Caco-2 (cell line): ENCODE measurements at regions not wholly inside any gene's neighbourhood (a gene's known extent, or its start where the extent isn't known, plus 50 kb on each side); places are given as distances from the start of the nearest gene placed in this dataset.

ENCODE experiments used
- BruUV-seq: library from RNA; stranded (reverse); fragments of 400-500 nt; replicated peaks from 2 replicates; lab custom pipeline; 2021; lab: Mats Ljungman, UMichigan
- CTCF ChIA-PET: fragments of 300-600 bp; sonication (Branson Sonifier 250); formaldehyde crosslinking; loops from one replicate; lab custom pipeline; 2022; ENCODE audit warnings: antibody characterized with exemption; lab: Charles Lee
- POLR2A ChIA-PET: fragments of 300-600 bp; sonication (Branson Sonifier 250); formaldehyde crosslinking; loops from one replicate; lab custom pipeline; 2022; ENCODE audit warnings: antibody characterized with exemption; lab: Charles Lee
- DNase-seq, 2 experiments: peaks; one replicate each; pipeline versions ENCODE4 v3.0.0 to v3.0.0-alpha.2; 2020 to 2022
- H3K27me3 ChIP-seq: replicated peaks from 2 replicates; pipeline ENCODE4 v1.6.0; 2011; ENCODE audit warnings: low read length; ENCODE audit not compliant: control insufficient read depth, insufficient read depth
- H3K36me3 ChIP-seq: 2 replicates; pipeline ENCODE4 v1.5.1; 2011; ENCODE audit warnings: low read length; ENCODE audit not compliant: control insufficient read depth, insufficient read depth
- H3K4me1 ChIP-seq: fragments of 250-450 bp; sonication (Bioruptor Pico); 2 replicates; pipeline ENCODE4 v1.5.1; 2020; ENCODE audit warnings: mild to moderate bottlenecking
- H3K4me3 ChIP-seq: 2 replicates; pipeline ENCODE4 v1.5.1; 2011; ENCODE audit warnings: low read depth, mild to moderate bottlenecking, control low read depth, low read length
- H3K9me3 ChIP-seq: fragments of 250-450 bp; sonication (Bioruptor Pico); 2 replicates; pipeline ENCODE4 v1.5.1; 2020; ENCODE audit warnings: mild to moderate bottlenecking, moderate library complexity
- H3K27ac Mint-ChIP-seq: one replicate; pipeline ENCODE4 v1.8.0; 2022; ENCODE audit warnings: mixed read lengths; ENCODE audit not compliant: unreplicated experiment
- H3K27me3 Mint-ChIP-seq: one replicate; pipeline ENCODE4 v1.8.0; 2022; ENCODE audit warnings: mixed read lengths; ENCODE audit not compliant: insufficient read depth, unreplicated experiment
- H3K36me3 Mint-ChIP-seq: one replicate; pipeline ENCODE4 v1.8.0; 2022; ENCODE audit warnings: mild to moderate bottlenecking, mixed read lengths; ENCODE audit not compliant: insufficient read depth, unreplicated experiment
- H3K4me1 Mint-ChIP-seq: one replicate; pipeline ENCODE4 v1.8.0; 2022; ENCODE audit warnings: low read depth, mixed read lengths; ENCODE audit not compliant: unreplicated experiment
- H3K4me3 Mint-ChIP-seq: one replicate; pipeline ENCODE4 v1.8.0; 2022; ENCODE audit warnings: mild to moderate bottlenecking, moderate library complexity, mixed read lengths; ENCODE audit not compliant: unreplicated experiment
- H3K9me3 Mint-ChIP-seq: one replicate; pipeline ENCODE4 v1.8.0; 2022; ENCODE audit warnings: mixed read lengths; ENCODE audit not compliant: unreplicated experiment
- CTCF ChIP-seq, 2 experiments: fragments of 200-600 bp in 1 of 2; IDR thresholded peaks; 1 replicate in 1 of 2; 2 replicates in 1 of 2; pipeline versions ENCODE4 v1.5.1 to v1.8.0; 2011 to 2022; ENCODE audit warnings: antibody characterized with exemption in 1 of 2, control low read depth in 1 of 2, inconsistent platforms in 1 of 2, low read depth in 1 of 2, low read length in 1 of 2, mild to moderate bottlenecking in 1 of 2, moderate library complexity in 1 of 2; ENCODE audit not compliant: insufficient read depth in 1 of 2, severe bottlenecking in 1 of 2, unreplicated experiment in 1 of 2
- intact Hi-C: fragments of 100-400 bp; cut with micrococcal nuclease; formaldehyde crosslinking; loops from one replicate; pipeline ENCODE4 v1.10.0; 2022; ENCODE audit not compliant: unreplicated experiment

GRCh38 chr7:42833411-42833810 lies 78.5 kb downstream of the C7orf25 start:
- H3K4me3 Mint-ChIP-seq, result no peak overlapping the region

GRCh38 chr7:42832667-42833066 lies 79.2 kb downstream of the C7orf25 start:
- no peaks in the 10 kb centered on the region for H3K9me3 ChIP-seq
- CTCF ChIA-PET, result no interaction called here

More at GRCh38 chr7:42833411-42833810, 78.5 kb downstream of the C7orf25 start:
- Histone ChIP-seq H3K9me3 (no peaks in the 10 kb centered on the region), H3K4me1 (no peaks in the 10 kb centered on the region), H3K27me3 (no peaks in the 10 kb centered on the region), H3K4me3 (no peak overlapping the region), H3K36me3 (no peaks in the 10 kb centered on the region)
- DNase-seq, result no peak
- Mint-ChIP-seq H3K36me3 (no peaks in the 10 kb centered on the region), H3K4me1 (no peaks in the 10 kb centered on the region), H3K27ac (no peak overlapping the region), H3K9me3 (no peaks in the 10 kb centered on the region), H3K27me3 (peaks cover 25% of the 10 kb centered on the region)
- POLR2A ChIA-PET, result no interaction called here
- BruUV-seq, result no TSS peak
- TF ChIP-seq CTCF (IDR thresholded peaks at IDR 0.05; ENCODE audit: insufficient read depth in 1 of 2, low read depth in 1 of 2, low read length in 1 of 2, severe bottlenecking in 1 of 2, unreplicated experiment in 1 of 2), result no peak
- intact Hi-C loops, result loop anchor here (5.0 kb wide), 1 partner anchor 856 kb away; no protein-coding TSS in a partner anchor
- CTCF ChIA-PET, result no interaction called here

GRCh38 chr7:42831718-42832522 lies 80.0 kb downstream of the C7orf25 start:
- ChIA-PET POLR2A (no interaction called here), CTCF (interaction anchor here (0.6 to 2.0 kb wide), 6 partner anchors 44 to 891 kb away, joined by 3 to 14 read pairs (median 4); no protein-coding TSS in a partner anchor)
- no peaks in the 10 kb centered on the region for H3K4me1 ChIP-seq
- Mint-ChIP-seq H3K36me3 (no peaks in the 10 kb centered on the region), H3K4me3 (no peak overlapping the region), H3K4me1 (no peaks in the 10 kb centered on the region), H3K9me3 (no peaks in the 10 kb centered on the region), H3K27ac (no peak overlapping the region), H3K27me3 (peaks cover 19% of the 10 kb centered on the region)
- intact Hi-C loops, result loop anchor here (1.0 to 5.0 kb wide), 2 partner anchors 855 to 892 kb away; no protein-coding TSS in a partner anchor
- TF ChIP-seq CTCF (IDR thresholded peaks at IDR 0.05; ENCODE audit: insufficient read depth in 1 of 2, low read depth in 1 of 2, low read length in 1 of 2, severe bottlenecking in 1 of 2, unreplicated experiment in 1 of 2), result peak; percentile 38 to 79
- H3K4me3 ChIP-seq, result no peak overlapping the region
- H3K9me3 ChIP-seq, result no peaks in the 10 kb centered on the region
- peak; percentile 34 to 41 for DNase-seq
- BruUV-seq, result no TSS peak
- no peaks in the 10 kb centered on the region for H3K27me3 ChIP-seq
- no peaks in the 10 kb centered on the region for H3K36me3 ChIP-seq

More at GRCh38 chr7:42832667-42833066, 79.2 kb downstream of the C7orf25 start:
- H3K4me1 ChIP-seq, result no peaks in the 10 kb centered on the region
- H3K4me3 ChIP-seq, result no peak overlapping the region
- POLR2A ChIA-PET, result no interaction called here
- no peak overlapping the region for H3K4me3 Mint-ChIP-seq
- H3K36me3 Mint-ChIP-seq, result no peaks in the 10 kb centered on the region
- no peaks in the 10 kb centered on the region for H3K9me3 Mint-ChIP-seq
- BruUV-seq, result no TSS peak
- H3K4me1 Mint-ChIP-seq, result no peaks in the 10 kb centered on the region
- no peak for TF ChIP-seq CTCF (IDR thresholded peaks at IDR 0.05; ENCODE audit: insufficient read depth in 1 of 2, low read depth in 1 of 2, low read length in 1 of 2, severe bottlenecking in 1 of 2, unreplicated experiment in 1 of 2)
- H3K36me3 ChIP-seq, result no peaks in the 10 kb centered on the region
- no peaks in the 10 kb centered on the region for H3K27me3 ChIP-seq
- DNase-seq, result no peak
- intact Hi-C loops, result loop anchor here (5.0 kb wide), 1 partner anchor 855 kb away; no protein-coding TSS in a partner anchor
- peaks cover 22% of the 10 kb centered on the region for H3K27me3 Mint-ChIP-seq
- no peak overlapping the region for H3K27ac Mint-ChIP-seq
